Fibroblast of lung (primary cell): ENCODE measurements at regions not wholly inside any gene's neighbourhood (a gene's known extent, or its start where the extent isn't known, plus 50 kb on each side); places are given as distances from the start of the nearest gene placed in this dataset.
"Not testable (repeated sequence)": the region's sequence is repeated elsewhere in the genome, so short reads cannot be mapped to it uniquely, and the experiment has no call there.

Source experiments
- DNase-seq, 2 donors: peaks; one replicate each; pipeline versions ENCODE4 v3.0.0 to v3.0.0-alpha.2; 2010; ENCODE audit warnings: low read depth in 2 of 2
- H2AFZ ChIP-seq: 2 replicates; pipeline ENCODE4 v1.5.1; 2012; ENCODE audit warnings: low read length, control low read depth, inconsistent platforms
- H3K27ac ChIP-seq: 2 replicates; pipeline ENCODE4 v1.5.1; 2011; ENCODE audit warnings: low read length, control low read depth; ENCODE audit not compliant: insufficient read depth
- H3K27me3 ChIP-seq: 2 replicates; pipeline ENCODE4 v1.5.1; 2011; ENCODE audit warnings: mild to moderate bottlenecking, low read length; ENCODE audit not compliant: control insufficient read depth, insufficient read depth
- H3K36me3 ChIP-seq: 2 replicates; pipeline ENCODE4 v1.5.1; 2011; ENCODE audit warnings: low read length; ENCODE audit not compliant: control insufficient read depth, insufficient read depth
- H3K4me1 ChIP-seq: 2 replicates; pipeline ENCODE4 v1.5.1; 2011; ENCODE audit warnings: low read length; ENCODE audit not compliant: control insufficient read depth, insufficient read depth; ENCODE audit errors: extremely low read depth
- H3K4me2 ChIP-seq: 2 replicates; pipeline ENCODE4 v1.5.1; 2011; ENCODE audit warnings: low read length, control low read depth; ENCODE audit not compliant: insufficient read depth; ENCODE audit errors: extremely low read depth
- H3K4me3 ChIP-seq, 4 experiments: fragments of 200-600 bp in 1 of 4; sonication (generic) in 1 of 4; replicated peaks in 1 of 4; 2 replicates each; pipeline ENCODE4 v1.5.1; 2011 to 2016; ENCODE audit warnings: low read length in 4 of 4, low read depth in 3 of 4, mild to moderate bottlenecking in 3 of 4, control low read depth in 2 of 4, inconsistent platforms in 1 of 4, mixed read lengths in 1 of 4; ENCODE audit not compliant: insufficient read depth in 1 of 4; ENCODE audit errors: control extremely low read depth in 1 of 4
- H3K79me2 ChIP-seq: 2 replicates; pipeline ENCODE4 v1.5.1; 2012; ENCODE audit warnings: mild to moderate bottlenecking, low read length, inconsistent platforms; ENCODE audit not compliant: control insufficient read depth, insufficient read depth
- H3K9ac ChIP-seq: 2 replicates; pipeline ENCODE4 v1.5.1; 2011; ENCODE audit warnings: mild to moderate bottlenecking, low read length, control low read depth; ENCODE audit not compliant: insufficient read depth
- H3K9me3 ChIP-seq: 2 replicates; pipeline ENCODE4 v1.5.1; 2012; ENCODE audit warnings: low read depth, low read length; ENCODE audit not compliant: control insufficient read depth, insufficient read depth
- H4K20me1 ChIP-seq: 2 replicates; pipeline ENCODE4 v1.5.1; 2011; ENCODE audit warnings: low read length; ENCODE audit not compliant: control insufficient read depth, insufficient read depth; ENCODE audit errors: extremely low read depth
- EZH2 ChIP-seq: IDR thresholded peaks from 2 replicates; pipeline ENCODE4 v1.5.1; 2012; ENCODE audit warnings: low read length, control low read depth, mild to moderate bottlenecking; ENCODE audit errors: missing control alignments
- TF ChIP-seq, protein P1 (sequence below), 2 donors: IDR thresholded peaks in 1 of 2; conservative IDR thresholded peaks in 1 of 2; 1 replicate in 1 of 2; 2 replicates in 1 of 2; pipeline ENCODE4 v1.5.1; 2011 to 2012; ENCODE audit warnings: low read length in 2 of 2, control low read depth in 1 of 2, inconsistent platforms in 1 of 2, low read depth in 1 of 2, mild to moderate bottlenecking in 1 of 2

DNA sequence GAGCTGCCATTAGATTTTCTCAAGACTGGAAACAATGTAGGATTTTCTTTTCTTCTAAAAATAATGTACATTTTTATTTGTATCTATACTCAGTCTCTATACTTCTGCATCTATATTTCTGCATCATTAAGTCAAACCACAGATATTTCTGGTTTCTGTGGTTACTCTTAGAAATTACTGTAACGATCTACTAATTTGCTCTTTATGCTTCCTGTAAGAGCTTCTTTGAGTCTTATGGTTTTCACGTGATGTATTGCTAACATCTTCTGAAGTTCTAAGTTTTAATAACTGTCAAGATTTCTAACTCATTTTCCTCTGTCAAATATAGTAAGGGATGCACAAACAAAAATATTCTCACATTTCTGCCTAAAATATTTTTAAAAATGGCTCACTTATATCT, 1144.5 kb downstream of the HACE1 start:
- Histone ChIP-seq H3K9ac (no peak overlapping the region), H4K20me1 (no peaks in the 10 kb centered on the region), H3K79me2 (no peaks in the 10 kb centered on the region), H3K27ac (no peak overlapping the region), H3K4me3 (no peak overlapping the region), H3K36me3 (no peaks in the 10 kb centered on the region), H3K4me2 (no peak overlapping the region), H3K4me1 (no peaks in the 10 kb centered on the region), H2AFZ (no peak overlapping the region), H3K9me3 (no peaks in the 10 kb centered on the region), H3K27me3 (no peaks in the 10 kb centered on the region)
- no peak for DNase-seq
- TF ChIP-seq, protein P1, sequence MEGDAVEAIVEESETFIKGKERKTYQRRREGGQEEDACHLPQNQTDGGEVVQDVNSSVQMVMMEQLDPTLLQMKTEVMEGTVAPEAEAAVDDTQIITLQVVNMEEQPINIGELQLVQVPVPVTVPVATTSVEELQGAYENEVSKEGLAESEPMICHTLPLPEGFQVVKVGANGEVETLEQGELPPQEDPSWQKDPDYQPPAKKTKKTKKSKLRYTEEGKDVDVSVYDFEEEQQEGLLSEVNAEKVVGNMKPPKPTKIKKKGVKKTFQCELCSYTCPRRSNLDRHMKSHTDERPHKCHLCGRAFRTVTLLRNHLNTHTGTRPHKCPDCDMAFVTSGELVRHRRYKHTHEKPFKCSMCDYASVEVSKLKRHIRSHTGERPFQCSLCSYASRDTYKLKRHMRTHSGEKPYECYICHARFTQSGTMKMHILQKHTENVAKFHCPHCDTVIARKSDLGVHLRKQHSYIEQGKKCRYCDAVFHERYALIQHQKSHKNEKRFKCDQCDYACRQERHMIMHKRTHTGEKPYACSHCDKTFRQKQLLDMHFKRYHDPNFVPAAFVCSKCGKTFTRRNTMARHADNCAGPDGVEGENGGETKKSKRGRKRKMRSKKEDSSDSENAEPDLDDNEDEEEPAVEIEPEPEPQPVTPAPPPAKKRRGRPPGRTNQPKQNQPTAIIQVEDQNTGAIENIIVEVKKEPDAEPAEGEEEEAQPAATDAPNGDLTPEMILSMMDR (conservative IDR thresholded peaks at IDR 0.05 in 1 of 2, IDR thresholded peaks at IDR 0.05 in 1 of 2; ENCODE audit: low read depth in 1 of 2, low read length in 2 of 2), result no peak
- TF ChIP-seq EZH2, result no peak

DNA sequence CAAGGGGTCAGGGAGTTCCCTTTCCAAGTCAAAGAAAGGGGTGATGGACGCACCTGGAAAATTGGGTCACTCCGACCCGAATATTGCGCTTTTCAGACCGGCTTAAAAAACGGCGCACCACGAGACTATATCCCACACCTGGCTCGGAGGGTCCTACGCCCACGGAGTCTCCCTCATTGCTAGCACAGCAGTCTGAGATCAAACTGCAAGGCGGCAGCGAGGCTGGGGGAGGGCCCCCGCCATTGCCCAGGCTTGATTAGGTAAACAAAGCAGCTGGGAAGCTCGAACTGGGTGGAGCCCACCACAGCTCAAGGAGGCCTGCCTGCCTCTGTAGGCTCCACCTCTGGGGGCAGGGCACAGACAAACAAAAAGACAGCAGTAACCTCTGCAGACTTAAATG, 1150.5 kb downstream of the HACE1 start:
- H2AFZ ChIP-seq, DNase-seq, H3K27ac ChIP-seq, H3K9me3 ChIP-seq, H3K27me3 ChIP-seq, H3K4me2 ChIP-seq, H4K20me1 ChIP-seq, H3K79me2 ChIP-seq, H3K4me1 ChIP-seq, H3K4me3 ChIP-seq, H3K9ac ChIP-seq, H3K36me3 ChIP-seq: not testable (repeated sequence)

DNA sequence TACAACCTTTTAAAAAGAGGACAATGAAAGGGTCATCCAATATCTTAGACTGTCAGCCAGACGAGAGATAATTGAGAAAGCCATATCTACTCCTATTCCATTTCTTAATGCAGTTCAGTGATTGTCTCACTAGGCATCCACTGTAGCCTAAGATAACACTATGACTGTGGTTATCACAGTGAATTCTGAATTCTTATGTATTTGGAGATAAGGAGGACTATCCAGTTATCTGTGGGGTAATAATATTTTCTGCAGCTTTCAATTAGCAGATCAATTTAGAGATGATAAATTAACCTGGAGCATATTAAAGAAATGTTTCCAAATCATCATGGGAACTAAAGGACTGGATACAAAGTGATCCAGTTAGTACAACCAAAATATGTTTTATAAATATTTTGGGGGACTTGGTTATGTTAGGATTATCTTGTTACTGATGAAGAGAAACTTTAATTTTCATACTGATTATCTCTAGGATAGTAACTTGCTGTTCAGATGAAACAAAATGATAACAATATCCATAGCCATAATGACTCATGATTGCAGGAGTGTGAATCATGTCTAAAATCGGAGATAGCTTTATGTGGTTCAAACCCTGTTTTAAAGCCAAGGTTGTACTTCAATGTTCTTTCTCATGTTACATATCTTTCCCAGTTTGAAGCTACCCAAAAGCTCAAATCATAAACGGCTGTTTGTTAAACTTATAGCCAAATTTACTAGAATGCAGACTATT, 1152.0 kb downstream of the HACE1 start:
- no peaks in the 10 kb centered on the region for H3K36me3 ChIP-seq
- H2AFZ ChIP-seq, result no peak overlapping the region
- H3K9ac ChIP-seq, result no peak overlapping the region
- no peaks in the 10 kb centered on the region for H3K4me1 ChIP-seq
- H3K4me2 ChIP-seq, result no peak overlapping the region
- TF ChIP-seq EZH2, result no peak
- TF ChIP-seq, protein P1 (conservative IDR thresholded peaks at IDR 0.05 in 1 of 2, IDR thresholded peaks at IDR 0.05 in 1 of 2; ENCODE audit: low read depth in 1 of 2, low read length in 2 of 2), result no peak
- no peaks in the 10 kb centered on the region for H3K27me3 ChIP-seq
- no peak overlapping the region for H3K27ac ChIP-seq
- no peaks in the 10 kb centered on the region for H3K9me3 ChIP-seq
- no peaks in the 10 kb centered on the region for H3K79me2 ChIP-seq
- H4K20me1 ChIP-seq, result no peaks in the 10 kb centered on the region
- DNase-seq, result no peak
- no peak overlapping the region for H3K4me3 ChIP-seq
